K562 (cell line): ENCODE measurements at regions not wholly inside any gene's neighbourhood (a gene's known extent, or its start where the extent isn't known, plus 50 kb on each side); places are given as distances from the start of the nearest gene placed in this dataset.

Experiments used
- CTCF ChIP-seq, 3 experiments: IDR thresholded peaks in 2 of 3; conservative IDR thresholded peaks in 1 of 3; 2 replicates each; pipeline ENCODE4 v1.5.1; 2011 to 2012; ENCODE audit warnings: low read length in 3 of 3, mild to moderate bottlenecking in 3 of 3, control low read depth in 2 of 3, improper control_type of control experiment in 1 of 3, inconsistent platforms in 1 of 3, low read depth in 1 of 3, mixed read lengths in 1 of 3, moderate library complexity in 1 of 3; ENCODE audit not compliant: insufficient read depth in 2 of 3
- PTTG1 ChIP-seq: fragments of 450-650 bp; IDR thresholded peaks from 2 replicates; pipeline ENCODE4 v1.6.1; 2016; ENCODE audit warnings: low read depth, mild to moderate bottlenecking, missing genetic modification characterization, missing compliant biosample characterization
- REST ChIP-seq, 2 experiments: fragments of 450-650 bp; formaldehyde crosslinking in 1 of 2; IDR thresholded peaks; 2 replicates each; pipeline versions ENCODE4 v1.4.0 to v1.6.1; 2014 to 2020; ENCODE audit warnings: mild to moderate bottlenecking in 2 of 2, borderline replicate concordance in 1 of 2, low read depth in 1 of 2
- SMC3 ChIP-seq: conservative IDR thresholded peaks from 2 replicates; pipeline ENCODE4 v1.6.1; 2011; ENCODE audit warnings: low read depth, low read length, improper control_type of control experiment; ENCODE audit not compliant: insufficient read depth
- TCF7L2 ChIP-seq: fragments of 150-350 bp; IDR thresholded peaks from 2 replicates; pipeline ENCODE4 v1.6.1; 2016; ENCODE audit warnings: low read depth, mild to moderate bottlenecking, low read length, moderate library complexity
- ZC3H4 ChIP-seq: sonication (generic); formaldehyde crosslinking; IDR thresholded peaks from 2 replicates; pipeline ENCODE4 v1.9.0; 2021; ENCODE audit warnings: missing genetic modification reagents, borderline replicate concordance

GRCh38 chr1:94609619-94610018, 68.1 kb upstream of the F3 start:
- no peak for TF ChIP-seq SMC3
- no peak for TF ChIP-seq REST (IDR thresholded peaks at IDR 0.05; ENCODE audit: borderline replicate concordance)
- TF ChIP-seq REST (CRISPR knock-in tag; IDR thresholded peaks at IDR 0.05; ENCODE audit: low read depth), result no peak
- TF ChIP-seq PTTG1 (tag), result no peak
- no peak for TF ChIP-seq TCF7L2
- TF ChIP-seq CTCF (IDR thresholded peaks at IDR 0.05 in 2 of 3, conservative IDR thresholded peaks at IDR 0.05 in 1 of 3; ENCODE audit: insufficient read depth in 2 of 3, low read depth in 1 of 3, low read length in 3 of 3), result no peak
- no peak for TF ChIP-seq ZC3H4 (CRISPR knock-in tag)
